Stimulated activated CD4-positive, alpha-beta T cell treated with anti-CD3 and anti-CD28 coated beads, Interleukin-15, amount 100 ng/mL, for 24 hours (primary cell): ENCODE measurements at regions not wholly inside any gene's neighbourhood (a gene's known extent, or its start where the extent isn't known, plus 50 kb on each side); places are given as distances from the start of the nearest gene placed in this dataset.

Experiments
- DNase-seq: peaks from one replicate; pipeline ENCODE4 v3.0.0-alpha.2; 2020

GRCh38 chr11:119788911-119789560, 60.0 kb upstream of the NECTIN1 start:
- no peak for DNase-seq

GRCh38 chr11:119788096-119788883, 59.3 kb upstream of the NECTIN1 start:
- no peak for DNase-seq

- no peak for DNase-seq
Measured at GRCh38 chr11:119787074-119787461, 58.1 kb upstream of the NECTIN1 start.

- no peak for DNase-seq
Measured at GRCh38 chr11:119786431-119787073, 57.6 kb upstream of the NECTIN1 start.

- no peak for DNase-seq
Measured at GRCh38 chr11:119785131-119785530, 56.1 kb upstream of the NECTIN1 start.

GRCh38 chr11:119784421-119784820, 55.4 kb upstream of the NECTIN1 start:
- no peak for DNase-seq

- no peak for DNase-seq
Measured at GRCh38 chr11:119783466-119784400, 54.7 kb upstream of the NECTIN1 start.

- DNase-seq = no peak
Measured at GRCh38 chr11:119782739-119783072, 53.7 kb upstream of the NECTIN1 start.

- no peak for DNase-seq
Measured at GRCh38 chr11:119782006-119782738, 53.2 kb upstream of the NECTIN1 start.

- DNase-seq = no peak
Measured at GRCh38 chr11:119780222-119780953, 51.4 kb upstream of the NECTIN1 start.

- DNase-seq = no peak
Measured at GRCh38 chr11:119779195-119780071, 50.4 kb upstream of the NECTIN1 start.
